Superior temporal gyrus (tissue), 1 donor: ENCODE measurements at regions not wholly inside any gene's neighbourhood (a gene's known extent, or its start where the extent isn't known, plus 50 kb on each side); places are given as distances from the start of the nearest gene placed in this dataset.

Experiments
- DNase-seq: peaks from one replicate; pipeline ENCODE4 v3.0.0-alpha.2; 2016; ENCODE audit errors: extremely low spot score

- no peak for DNase-seq
Observed at GRCh38 chr10:31583293-31583692, 264.3 kb downstream of the ZEB1 start.

- no peak for DNase-seq
Observed at GRCh38 chr10:31582365-31583052, 263.5 kb downstream of the ZEB1 start.

- DNase-seq: no peak
Observed at GRCh38 chr10:31581741-31582323, 262.8 kb downstream of the ZEB1 start.

GRCh38 chr10:31580646-31581045 is 261.6 kb downstream of the ZEB1 start:
- no peak for DNase-seq
